Breast epithelium (tissue), 3 donors: ENCODE measurements at regions not wholly inside any gene's neighbourhood (a gene's known extent, or its start where the extent isn't known, plus 50 kb on each side); places are given as distances from the start of the nearest gene placed in this dataset.

Experiments used
- POLR2A ChIP-seq: fragments of 450-650 bp; IDR thresholded peaks from one replicate; pipeline ENCODE4 v1.6.1; 2016; ENCODE audit warnings: antibody characterized with exemption, mild to moderate bottlenecking, moderate library complexity
- POLR2AphosphoS5 ChIP-seq, 3 donors: sonication (generic); formaldehyde crosslinking; IDR thresholded peaks; one replicate each; pipeline ENCODE4 v1.6.1; 2017; ENCODE audit warnings: antibody characterized with exemption in 3 of 3
- TF ChIP-seq, protein P1 (sequence below), 3 donors: fragments of 450-650 bp; IDR thresholded peaks; one replicate each; pipeline ENCODE4 v1.5.1; 2016 to 2017; ENCODE audit warnings: antibody characterized with exemption in 3 of 3, mild to moderate bottlenecking in 3 of 3, moderate library complexity in 3 of 3

DNA sequence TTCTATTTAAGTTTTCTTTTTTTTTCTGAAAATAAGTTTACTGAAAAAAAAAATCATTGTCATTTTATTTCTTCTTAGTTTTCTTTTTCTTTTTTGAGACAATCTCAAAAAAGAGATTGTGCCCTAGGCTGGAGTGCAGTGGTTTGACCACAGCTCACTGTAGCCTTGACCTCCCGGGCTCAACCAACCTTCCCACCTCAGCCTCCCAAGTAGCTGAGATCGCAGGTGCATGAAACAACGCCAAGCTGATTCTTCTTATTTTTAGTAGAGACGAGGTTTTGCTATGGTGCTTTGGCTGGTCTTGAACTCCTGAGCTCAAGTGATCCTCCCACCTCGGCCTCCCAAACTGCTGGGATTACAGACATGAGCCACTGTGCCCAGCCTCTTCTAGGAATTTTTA, 65.7 kb upstream of the OSTN start:
- TF ChIP-seq, protein P1, sequence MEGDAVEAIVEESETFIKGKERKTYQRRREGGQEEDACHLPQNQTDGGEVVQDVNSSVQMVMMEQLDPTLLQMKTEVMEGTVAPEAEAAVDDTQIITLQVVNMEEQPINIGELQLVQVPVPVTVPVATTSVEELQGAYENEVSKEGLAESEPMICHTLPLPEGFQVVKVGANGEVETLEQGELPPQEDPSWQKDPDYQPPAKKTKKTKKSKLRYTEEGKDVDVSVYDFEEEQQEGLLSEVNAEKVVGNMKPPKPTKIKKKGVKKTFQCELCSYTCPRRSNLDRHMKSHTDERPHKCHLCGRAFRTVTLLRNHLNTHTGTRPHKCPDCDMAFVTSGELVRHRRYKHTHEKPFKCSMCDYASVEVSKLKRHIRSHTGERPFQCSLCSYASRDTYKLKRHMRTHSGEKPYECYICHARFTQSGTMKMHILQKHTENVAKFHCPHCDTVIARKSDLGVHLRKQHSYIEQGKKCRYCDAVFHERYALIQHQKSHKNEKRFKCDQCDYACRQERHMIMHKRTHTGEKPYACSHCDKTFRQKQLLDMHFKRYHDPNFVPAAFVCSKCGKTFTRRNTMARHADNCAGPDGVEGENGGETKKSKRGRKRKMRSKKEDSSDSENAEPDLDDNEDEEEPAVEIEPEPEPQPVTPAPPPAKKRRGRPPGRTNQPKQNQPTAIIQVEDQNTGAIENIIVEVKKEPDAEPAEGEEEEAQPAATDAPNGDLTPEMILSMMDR (IDR thresholded peaks at IDR 0.05), result no peak
- TF ChIP-seq POLR2A (no peak), POLR2AphosphoS5 (IDR thresholded peaks at IDR 0.05) (no peak)
